Sigmoid colon (tissue), 4 donors: ENCODE measurements at regions not wholly inside any gene's neighbourhood (a gene's known extent, or its start where the extent isn't known, plus 50 kb on each side); places are given as distances from the start of the nearest gene placed in this dataset.

Experiments
- EP300 ChIP-seq, 4 donors: sonication (generic); formaldehyde crosslinking; IDR thresholded peaks; one replicate each; pipeline ENCODE4 v1.6.1; 2017; ENCODE audit warnings: antibody characterized with exemption in 4 of 4
- POLR2A ChIP-seq, 2 donors: fragments of 450-650 bp; IDR thresholded peaks; one replicate each; pipeline ENCODE4 v1.6.1; 2016; ENCODE audit warnings: antibody characterized with exemption in 2 of 2, mild to moderate bottlenecking in 2 of 2, moderate library complexity in 2 of 2
- POLR2AphosphoS5 ChIP-seq, 4 donors: sonication (generic); formaldehyde crosslinking; IDR thresholded peaks; one replicate each; pipeline ENCODE4 v1.6.1; 2017; ENCODE audit warnings: antibody characterized with exemption in 4 of 4
- TF ChIP-seq, protein P1 (sequence below), 4 experiments: fragments of 450-650 bp in 3 of 4; fragments of 200-600 bp in 1 of 4; IDR thresholded peaks; one replicate each; pipeline ENCODE4 v1.5.1; 2016 to 2019; ENCODE audit warnings: antibody characterized with exemption in 4 of 4, mild to moderate bottlenecking in 3 of 4, moderate library complexity in 2 of 4

DNA sequence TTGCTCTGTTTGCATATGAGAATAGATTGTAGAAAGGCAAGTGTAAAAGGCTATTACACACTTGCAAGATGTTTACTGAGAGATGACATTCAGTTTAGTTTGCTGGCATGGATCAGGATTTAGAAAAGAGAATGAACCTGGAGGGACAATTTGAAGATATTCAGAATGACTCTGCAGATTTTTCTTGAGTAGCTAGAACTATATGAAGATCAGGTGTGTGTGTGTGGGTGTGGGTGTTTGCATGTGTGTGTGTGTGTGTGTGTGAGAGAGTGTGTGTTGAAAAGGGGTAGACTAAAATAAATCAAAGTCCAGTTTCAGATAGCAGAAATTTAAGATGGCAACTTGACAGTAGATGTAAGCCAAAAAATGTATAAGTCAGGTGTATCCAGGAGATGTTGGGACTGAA, 74.0 kb upstream of the ANXA1 start:
- TF ChIP-seq EP300 (IDR thresholded peaks at IDR 0.05) (no peak), POLR2A (IDR thresholded peaks at IDR 0.05) (no peak), POLR2AphosphoS5 (IDR thresholded peaks at IDR 0.05) (no peak)
- TF ChIP-seq, protein P1, sequence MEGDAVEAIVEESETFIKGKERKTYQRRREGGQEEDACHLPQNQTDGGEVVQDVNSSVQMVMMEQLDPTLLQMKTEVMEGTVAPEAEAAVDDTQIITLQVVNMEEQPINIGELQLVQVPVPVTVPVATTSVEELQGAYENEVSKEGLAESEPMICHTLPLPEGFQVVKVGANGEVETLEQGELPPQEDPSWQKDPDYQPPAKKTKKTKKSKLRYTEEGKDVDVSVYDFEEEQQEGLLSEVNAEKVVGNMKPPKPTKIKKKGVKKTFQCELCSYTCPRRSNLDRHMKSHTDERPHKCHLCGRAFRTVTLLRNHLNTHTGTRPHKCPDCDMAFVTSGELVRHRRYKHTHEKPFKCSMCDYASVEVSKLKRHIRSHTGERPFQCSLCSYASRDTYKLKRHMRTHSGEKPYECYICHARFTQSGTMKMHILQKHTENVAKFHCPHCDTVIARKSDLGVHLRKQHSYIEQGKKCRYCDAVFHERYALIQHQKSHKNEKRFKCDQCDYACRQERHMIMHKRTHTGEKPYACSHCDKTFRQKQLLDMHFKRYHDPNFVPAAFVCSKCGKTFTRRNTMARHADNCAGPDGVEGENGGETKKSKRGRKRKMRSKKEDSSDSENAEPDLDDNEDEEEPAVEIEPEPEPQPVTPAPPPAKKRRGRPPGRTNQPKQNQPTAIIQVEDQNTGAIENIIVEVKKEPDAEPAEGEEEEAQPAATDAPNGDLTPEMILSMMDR (IDR thresholded peaks at IDR 0.05), result no peak
